ENCODE measurements at regions not wholly inside any gene's neighbourhood (a gene's known extent, or its start where the extent isn't known, plus 50 kb on each side); places are given as distances from the start of the nearest gene placed in this dataset.

DNA sequence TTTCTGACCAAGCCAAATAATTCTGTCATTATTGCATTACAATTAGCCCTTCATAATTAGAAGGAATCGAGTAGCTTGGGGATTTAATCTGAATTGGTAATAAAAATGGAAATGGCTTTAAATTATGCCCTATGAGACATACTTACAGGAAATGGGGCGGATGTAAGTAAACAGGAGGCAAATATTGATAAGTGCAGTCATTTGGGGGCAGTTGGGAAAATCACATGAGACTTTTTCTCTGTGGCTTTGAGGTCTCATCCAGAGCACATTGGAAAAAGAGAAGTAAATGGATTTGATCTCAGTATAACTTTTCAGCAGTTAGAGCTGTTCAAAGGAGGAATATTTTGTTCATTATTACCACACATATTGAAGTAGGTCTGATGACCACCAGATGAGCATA, 307.8 kb upstream of the POM121L12 start:
- DNase-seq (ENCODE audit: extremely low spot score) = no peak
- intact Hi-C loops (cut with DNase I) = no loop called here
- 56% methylated on average over 2 of the region's 2 CpGs for WGBS

GRCh38 chr7:52726986-52727385, 308.4 kb upstream of the POM121L12 start:
- Histone ChIP-seq H3K4me3 (no peak overlapping the region), H3K27ac (replicated peaks in 1 of 4) (no peak overlapping the region), H3K27me3 (no peaks in the 10 kb centered on the region), H3K4me1 (no peaks in the 10 kb centered on the region), H3K9me3 (no peaks in the 10 kb centered on the region), H3K36me3 (no peaks in the 10 kb centered on the region)
- 24% methylated on average over 2 of the region's 2 CpGs for WGBS
- TF ChIP-seq, protein P1, sequence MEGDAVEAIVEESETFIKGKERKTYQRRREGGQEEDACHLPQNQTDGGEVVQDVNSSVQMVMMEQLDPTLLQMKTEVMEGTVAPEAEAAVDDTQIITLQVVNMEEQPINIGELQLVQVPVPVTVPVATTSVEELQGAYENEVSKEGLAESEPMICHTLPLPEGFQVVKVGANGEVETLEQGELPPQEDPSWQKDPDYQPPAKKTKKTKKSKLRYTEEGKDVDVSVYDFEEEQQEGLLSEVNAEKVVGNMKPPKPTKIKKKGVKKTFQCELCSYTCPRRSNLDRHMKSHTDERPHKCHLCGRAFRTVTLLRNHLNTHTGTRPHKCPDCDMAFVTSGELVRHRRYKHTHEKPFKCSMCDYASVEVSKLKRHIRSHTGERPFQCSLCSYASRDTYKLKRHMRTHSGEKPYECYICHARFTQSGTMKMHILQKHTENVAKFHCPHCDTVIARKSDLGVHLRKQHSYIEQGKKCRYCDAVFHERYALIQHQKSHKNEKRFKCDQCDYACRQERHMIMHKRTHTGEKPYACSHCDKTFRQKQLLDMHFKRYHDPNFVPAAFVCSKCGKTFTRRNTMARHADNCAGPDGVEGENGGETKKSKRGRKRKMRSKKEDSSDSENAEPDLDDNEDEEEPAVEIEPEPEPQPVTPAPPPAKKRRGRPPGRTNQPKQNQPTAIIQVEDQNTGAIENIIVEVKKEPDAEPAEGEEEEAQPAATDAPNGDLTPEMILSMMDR (IDR thresholded peaks at IDR 0.05) = no peak
- no peak for TF ChIP-seq POLR2AphosphoS5 (IDR thresholded peaks at IDR 0.05)
- DNase-seq (ENCODE audit: extremely low spot score) = no peak
- intact Hi-C loops (cut with DNase I) = no loop called here

More for the DNA sequence above, 307.8 kb upstream of the POM121L12 start:
- Histone ChIP-seq H3K4me1 (no peaks in the 10 kb centered on the region), H3K4me3 (no peak overlapping the region), H3K36me3 (no peaks in the 10 kb centered on the region), H3K27me3 (no peaks in the 10 kb centered on the region), H3K27ac (replicated peaks in 1 of 4) (no peak overlapping the region), H3K9me3 (no peaks in the 10 kb centered on the region)
- TF ChIP-seq POLR2A (IDR thresholded peaks at IDR 0.05; ENCODE audit: low read depth) (no peak), POLR2AphosphoS5 (IDR thresholded peaks at IDR 0.05) (no peak), EP300 (IDR thresholded peaks at IDR 0.05) (no peak)
- TF ChIP-seq, protein P1 (IDR thresholded peaks at IDR 0.05) = no peak

- Histone ChIP-seq H3K27ac (replicated peaks in 1 of 4) (no peak overlapping the region), H3K4me3 (no peak overlapping the region), H3K27me3 (no peaks in the 10 kb centered on the region), H3K9me3 (no peaks in the 10 kb centered on the region), H3K4me1 (no peaks in the 10 kb centered on the region), H3K36me3 (no peaks in the 10 kb centered on the region)
- no peak for DNase-seq (ENCODE audit: extremely low spot score)
- intact Hi-C loops (cut with DNase I) = no loop called here
- WGBS = 70% methylated on average over 3 of the region's 3 CpGs
- no peak for TF ChIP-seq POLR2A (IDR thresholded peaks at IDR 0.05; ENCODE audit: low read depth)
- TF ChIP-seq, protein P1 (IDR thresholded peaks at IDR 0.05) = no peak
- TF ChIP-seq POLR2AphosphoS5 (IDR thresholded peaks at IDR 0.05) = no peak
- no peak for TF ChIP-seq EP300 (IDR thresholded peaks at IDR 0.05)
Observed at GRCh38 chr7:52726493-52726892, 308.9 kb upstream of the POM121L12 start.

GRCh38 chr7:52723606-52724005, 311.8 kb upstream of the POM121L12 start:
- no peak overlapping the region for H3K27ac ChIP-seq (replicated peaks in 1 of 4)
- 78% methylated on average over 5 of the region's 5 CpGs for WGBS
- H3K4me1 ChIP-seq = no peaks in the 10 kb centered on the region
- no peaks in the 10 kb centered on the region for H3K27me3 ChIP-seq
- DNase-seq (ENCODE audit: extremely low spot score) = no peak
- intact Hi-C loops (cut with DNase I) = no loop called here
- H3K36me3 ChIP-seq = no peaks in the 10 kb centered on the region
- TF ChIP-seq POLR2AphosphoS5 (IDR thresholded peaks at IDR 0.05) (no peak), POLR2A (IDR thresholded peaks at IDR 0.05; ENCODE audit: low read depth) (no peak), EP300 (IDR thresholded peaks at IDR 0.05) (no peak)
- TF ChIP-seq, protein P1 (IDR thresholded peaks at IDR 0.05) = no peak
- no peak overlapping the region for H3K4me3 ChIP-seq
- H3K9me3 ChIP-seq = no peaks in the 10 kb centered on the region

DNA sequence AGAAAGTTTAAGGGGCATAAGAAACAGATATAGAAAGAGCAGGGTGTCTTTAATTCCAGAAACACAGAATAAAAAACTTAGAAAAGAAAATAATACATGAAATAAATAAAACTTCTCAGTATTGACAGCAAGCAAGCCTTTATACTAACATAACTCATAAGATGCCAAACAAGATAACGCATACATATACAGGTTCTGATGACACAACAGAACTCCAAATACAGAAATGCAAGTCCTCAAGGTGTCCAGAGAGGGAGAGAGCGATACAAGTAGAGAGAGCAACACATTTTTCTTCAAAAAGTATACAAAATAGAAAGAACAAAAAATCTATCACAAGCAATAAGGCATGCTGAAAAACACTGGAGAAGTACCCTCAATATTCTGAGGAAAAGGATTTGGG, 314.6 kb upstream of the POM121L12 start:
- intact Hi-C loops (cut with DNase I) = no loop called here
- 92% methylated on average over 2 of the region's 2 CpGs for WGBS

More for the DNA sequence above, 314.6 kb upstream of the POM121L12 start:
- DNase-seq (ENCODE audit: extremely low spot score) = no peak
- H3K36me3 ChIP-seq = no peaks in the 10 kb centered on the region
- no peaks in the 10 kb centered on the region for H3K4me1 ChIP-seq
- no peaks in the 10 kb centered on the region for H3K9me3 ChIP-seq
- no peak overlapping the region for H3K27ac ChIP-seq (replicated peaks in 1 of 4)
- TF ChIP-seq EP300 (IDR thresholded peaks at IDR 0.05) (no peak), POLR2AphosphoS5 (IDR thresholded peaks at IDR 0.05) (no peak), POLR2A (IDR thresholded peaks at IDR 0.05; ENCODE audit: low read depth) (no peak)
- TF ChIP-seq, protein P1 (IDR thresholded peaks at IDR 0.05) = no peak
- H3K27me3 ChIP-seq = no peaks in the 10 kb centered on the region
- no peak overlapping the region for H3K4me3 ChIP-seq
